ENCODE measurements at regions not wholly inside any gene's neighbourhood (a gene's known extent, or its start where the extent isn't known, plus 50 kb on each side); places are given as distances from the start of the nearest gene placed in this dataset.

DNA sequence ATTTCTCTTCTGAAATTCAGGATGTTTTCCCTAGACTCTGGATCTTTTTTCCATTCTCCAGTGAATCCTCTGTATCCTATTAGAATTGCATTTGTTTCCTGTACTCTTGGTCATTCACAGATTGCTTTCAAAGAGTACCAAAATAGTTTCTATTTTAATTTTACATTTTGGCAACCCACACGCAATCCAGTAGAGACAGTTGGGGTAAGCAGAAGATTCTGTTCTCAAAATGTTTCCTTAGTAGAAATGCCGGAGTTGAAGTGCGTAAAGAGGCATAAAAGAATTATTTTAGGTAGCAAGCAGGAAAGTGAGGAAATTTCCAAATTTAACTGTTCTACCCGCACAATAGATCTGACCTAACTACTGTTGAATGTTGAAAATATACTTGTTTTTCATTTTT lies 842.4 kb downstream of the LUZP2 start:
- no peak for TF ChIP-seq CTCF (IDR thresholded peaks at IDR 0.05)
- no peak for TF ChIP-seq EP300 (IDR thresholded peaks at IDR 0.05)
- no peak for TF ChIP-seq POLR2A (IDR thresholded peaks at IDR 0.05)
